Duodenal mucosa (tissue), 2 donors: ENCODE measurements at regions not wholly inside any gene's neighbourhood (a gene's known extent, or its start where the extent isn't known, plus 50 kb on each side); places are given as distances from the start of the nearest gene placed in this dataset.

Source experiments
- H3K27ac ChIP-seq: one replicate; pipeline ENCODE4 v1.7.0; 2013; ENCODE audit warnings: low read depth, low read length
- H3K27me3 ChIP-seq, 2 donors: one replicate each; pipeline ENCODE4 v1.7.0; 2013; ENCODE audit warnings: low read length in 2 of 2, control low read depth in 1 of 2; ENCODE audit not compliant: insufficient read depth in 2 of 2, control insufficient read depth in 1 of 2
- H3K36me3 ChIP-seq, 2 donors: one replicate each; pipeline ENCODE4 v1.7.0; 2013; ENCODE audit warnings: low read length in 2 of 2, control low read depth in 1 of 2; ENCODE audit not compliant: insufficient read depth in 2 of 2, control insufficient read depth in 1 of 2
- H3K4me1 ChIP-seq, 2 donors: one replicate each; pipeline ENCODE4 v1.7.0; 2013; ENCODE audit warnings: low read length in 2 of 2, control low read depth in 1 of 2; ENCODE audit not compliant: insufficient read depth in 2 of 2, control insufficient read depth in 1 of 2
- H3K4me3 ChIP-seq, 2 donors: one replicate each; pipeline ENCODE4 v1.7.0; 2013; ENCODE audit warnings: low read length in 2 of 2, low read depth in 1 of 2
- H3K9ac ChIP-seq, 2 donors: one replicate each; pipeline ENCODE4 v1.7.0; 2013; ENCODE audit warnings: low read length in 2 of 2, low read depth in 1 of 2
- H3K9me3 ChIP-seq, 2 donors: one replicate each; pipeline ENCODE4 v1.7.0; 2013; ENCODE audit warnings: low read length in 2 of 2, control low read depth in 1 of 2; ENCODE audit not compliant: control insufficient read depth in 1 of 2

DNA sequence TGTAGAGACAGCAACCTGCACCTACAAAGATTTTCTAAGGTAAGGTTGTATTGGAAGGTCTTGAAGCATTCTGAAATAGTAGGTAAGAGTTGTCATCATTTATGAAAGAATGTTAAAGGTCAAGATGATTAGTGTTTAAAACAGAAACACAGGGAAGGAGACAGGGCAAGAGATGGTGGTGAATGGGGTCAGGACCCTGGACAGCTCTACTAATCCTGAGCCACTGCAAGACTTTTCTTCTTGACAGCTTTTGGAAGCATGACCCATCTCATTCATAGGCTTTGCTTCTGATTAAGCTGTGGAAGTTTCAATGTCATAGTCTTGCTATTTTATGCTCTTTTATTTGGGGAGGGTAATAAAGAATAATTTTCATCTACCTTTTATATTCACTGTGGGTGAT, 75.5 kb upstream of the CAND1 start:
- H3K9me3 ChIP-seq = no peaks in the 10 kb centered on the region
- no peak overlapping the region for H3K27ac ChIP-seq
- no peaks in the 10 kb centered on the region for H3K27me3 ChIP-seq
- H3K9ac ChIP-seq = no peak overlapping the region
- no peak overlapping the region for H3K4me3 ChIP-seq
- no peaks in the 10 kb centered on the region for H3K4me1 ChIP-seq
- H3K36me3 ChIP-seq = no peaks in the 10 kb centered on the region

DNA sequence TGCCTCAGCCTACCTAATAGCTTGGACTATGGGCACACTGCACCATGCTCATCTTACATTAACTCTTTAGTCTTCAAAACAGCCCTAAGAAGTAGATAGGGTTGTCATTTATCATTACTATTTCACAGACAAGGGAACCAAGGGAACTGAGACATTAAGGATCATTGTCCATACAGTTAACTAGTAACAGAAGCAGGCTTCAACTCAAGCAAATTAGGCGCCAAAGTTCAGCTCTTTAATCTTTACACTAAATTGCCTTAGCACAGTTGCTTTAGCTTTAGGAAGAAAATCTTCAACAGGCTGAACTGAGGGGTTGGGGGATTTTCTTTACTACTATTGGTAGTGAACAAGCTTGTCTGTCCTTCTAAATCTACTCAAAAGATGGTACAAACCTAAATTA, 68.8 kb upstream of the CAND1 start:
- Histone ChIP-seq H3K27ac (no peak overlapping the region), H3K36me3 (no peaks in the 10 kb centered on the region)

DNA sequence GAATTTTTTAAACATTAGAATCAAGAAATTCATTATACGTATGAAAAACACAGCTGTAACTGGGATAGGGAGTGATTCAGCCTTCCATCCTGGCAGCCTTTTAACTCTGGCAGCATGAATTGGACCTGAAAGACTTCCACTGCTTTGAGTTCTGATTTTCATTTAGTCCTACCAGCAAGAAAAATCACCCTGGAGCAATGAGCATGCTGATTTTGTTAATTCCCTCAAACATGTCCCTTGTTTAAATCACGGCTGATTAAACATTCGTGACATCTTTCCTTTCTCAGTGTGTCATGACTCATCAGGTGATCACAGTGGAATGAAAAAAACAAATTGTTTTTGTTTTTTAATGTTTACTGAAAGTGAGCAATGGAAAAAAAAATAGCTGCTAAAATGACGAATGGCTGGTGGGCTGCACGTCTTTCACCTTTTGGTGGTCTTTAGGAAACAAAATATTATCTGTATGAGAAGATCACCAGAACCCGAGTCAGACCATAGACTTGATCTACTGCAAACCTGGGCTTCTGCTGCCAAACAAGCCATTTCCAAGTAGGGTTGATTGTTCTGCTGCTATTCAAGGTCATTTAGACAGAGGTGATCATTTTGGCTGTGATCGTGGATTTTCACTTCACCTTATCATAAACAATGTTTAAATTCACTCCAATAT, 67.0 kb upstream of the CAND1 start:
- H3K4me3 ChIP-seq = no peak overlapping the region
- no peaks in the 10 kb centered on the region for H3K27me3 ChIP-seq
- no peaks in the 10 kb centered on the region for H3K9me3 ChIP-seq
- H3K9ac ChIP-seq = no peak overlapping the region
- H3K36me3 ChIP-seq = no peaks in the 10 kb centered on the region
- H3K4me1 ChIP-seq = no peaks in the 10 kb centered on the region
- H3K27ac ChIP-seq = no peak overlapping the region

More for the DNA sequence above, 68.8 kb upstream of the CAND1 start:
- no peaks in the 10 kb centered on the region for H3K9me3 ChIP-seq
- no peaks in the 10 kb centered on the region for H3K4me1 ChIP-seq
- no peak overlapping the region for H3K9ac ChIP-seq
- H3K27me3 ChIP-seq = no peaks in the 10 kb centered on the region
- H3K4me3 ChIP-seq = no peak overlapping the region

DNA sequence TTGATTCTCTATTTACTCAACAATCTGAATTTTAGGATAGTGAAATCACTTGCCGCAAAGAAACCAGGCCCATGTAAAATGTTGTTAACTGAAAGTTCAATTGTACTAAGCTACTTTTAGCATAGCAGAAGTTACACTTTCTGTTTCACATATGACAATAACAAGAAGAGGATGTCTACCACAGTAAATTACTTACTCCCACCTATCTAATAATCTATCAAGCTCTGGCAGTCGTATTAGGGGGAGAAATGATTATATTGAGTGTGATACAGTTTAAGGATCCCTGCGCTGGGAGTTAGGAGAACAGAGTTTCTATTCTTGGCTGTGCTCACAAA, 66.5 kb upstream of the CAND1 start:
- H3K36me3 ChIP-seq = no peaks in the 10 kb centered on the region
- H3K27me3 ChIP-seq = no peaks in the 10 kb centered on the region
- H3K9me3 ChIP-seq = no peaks in the 10 kb centered on the region
- no peaks in the 10 kb centered on the region for H3K4me1 ChIP-seq
- H3K9ac ChIP-seq = no peak overlapping the region
- no peak overlapping the region for H3K27ac ChIP-seq
- H3K4me3 ChIP-seq = no peak overlapping the region

DNA sequence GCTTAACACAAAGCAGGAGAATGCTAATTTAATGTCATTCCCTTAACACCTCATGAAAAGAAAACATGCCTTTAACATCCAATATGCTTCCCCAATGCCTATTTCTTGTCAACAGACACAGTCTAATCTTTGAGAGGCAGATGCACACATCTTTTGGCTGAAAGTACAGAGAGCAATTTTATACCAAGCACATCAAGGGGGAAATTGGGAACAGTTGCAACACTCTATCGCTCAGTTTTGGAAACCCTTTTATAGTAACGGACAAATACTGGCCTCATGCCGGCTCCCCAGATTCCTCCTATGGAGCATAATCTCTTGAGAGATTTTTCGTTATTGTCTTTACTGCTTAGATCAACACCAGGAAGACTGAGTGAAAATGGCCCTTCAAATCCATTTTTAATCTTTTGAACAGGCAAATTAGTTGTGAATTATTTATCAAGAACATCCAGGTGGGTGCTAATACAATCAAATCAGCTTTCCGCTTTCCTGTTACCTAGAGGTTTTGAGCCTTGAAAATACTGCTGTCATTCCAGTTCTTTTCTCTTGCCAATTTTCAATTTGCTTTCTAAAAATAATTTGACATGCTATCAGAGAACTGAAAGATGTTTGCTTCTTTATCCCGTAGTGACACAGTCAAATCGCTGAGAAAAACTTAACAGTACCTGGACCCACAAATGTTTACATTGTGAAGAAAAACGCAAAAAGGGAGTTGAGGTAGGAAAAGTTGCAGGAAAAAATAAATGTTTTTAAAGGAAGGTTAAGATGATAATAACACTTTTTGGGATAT, 60.7 kb upstream of the CAND1 start:
- H3K36me3 ChIP-seq = no peaks in the 10 kb centered on the region
- no peaks in the 10 kb centered on the region for H3K9me3 ChIP-seq
- H3K4me1 ChIP-seq = no peaks in the 10 kb centered on the region
- no peak overlapping the region for H3K9ac ChIP-seq
- no peak overlapping the region for H3K27ac ChIP-seq
- H3K27me3 ChIP-seq = no peaks in the 10 kb centered on the region
- no peak overlapping the region for H3K4me3 ChIP-seq

DNA sequence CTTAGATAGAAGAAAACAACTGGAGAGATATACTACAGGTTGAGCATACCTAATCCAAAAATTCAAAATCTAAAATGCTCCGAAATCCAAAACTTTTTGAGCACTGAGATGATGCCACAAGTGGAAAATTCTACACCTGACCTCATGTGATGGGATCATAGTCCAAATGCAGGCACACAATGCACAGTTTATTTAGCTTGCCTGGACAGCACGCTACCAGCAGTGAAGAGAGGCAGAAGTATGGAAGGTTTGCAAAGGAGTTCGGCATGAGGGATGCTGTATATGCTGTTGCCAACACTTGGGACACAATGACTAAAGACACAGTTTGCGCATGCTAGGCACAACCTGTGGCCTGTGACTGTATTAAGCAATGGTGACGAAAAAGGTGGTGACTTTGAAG, 58.1 kb upstream of the CAND1 start:
- H3K4me1 ChIP-seq = no peaks in the 10 kb centered on the region
- no peak overlapping the region for H3K4me3 ChIP-seq
- H3K27me3 ChIP-seq = no peaks in the 10 kb centered on the region
- no peak overlapping the region for H3K27ac ChIP-seq
- no peaks in the 10 kb centered on the region for H3K9me3 ChIP-seq
- no peaks in the 10 kb centered on the region for H3K36me3 ChIP-seq
- H3K9ac ChIP-seq = no peak overlapping the region

DNA sequence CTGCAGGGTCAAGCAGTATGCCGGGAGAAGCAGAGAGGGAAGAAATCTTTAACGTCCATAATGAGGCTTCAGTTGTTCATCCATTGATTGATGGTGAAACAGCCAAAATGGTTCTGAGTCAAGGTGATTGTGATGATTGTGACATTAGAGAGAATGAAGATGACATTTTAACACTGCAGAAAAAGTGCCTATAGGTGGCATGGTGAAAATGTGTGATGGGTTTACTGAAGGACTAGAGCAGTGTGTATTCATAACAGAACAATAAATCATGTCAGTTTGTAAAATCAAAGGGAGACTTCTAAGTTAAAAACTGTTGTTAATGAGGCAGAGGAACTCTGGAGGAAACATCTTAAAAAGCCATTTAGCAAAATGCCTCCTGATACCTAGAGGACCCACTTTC, 57.7 kb upstream of the CAND1 start:
- Histone ChIP-seq H3K36me3 (no peaks in the 10 kb centered on the region), H3K4me1 (no peaks in the 10 kb centered on the region), H3K27ac (no peak overlapping the region), H3K27me3 (no peaks in the 10 kb centered on the region), H3K9me3 (no peaks in the 10 kb centered on the region), H3K4me3 (no peak overlapping the region), H3K9ac (no peak overlapping the region)

DNA sequence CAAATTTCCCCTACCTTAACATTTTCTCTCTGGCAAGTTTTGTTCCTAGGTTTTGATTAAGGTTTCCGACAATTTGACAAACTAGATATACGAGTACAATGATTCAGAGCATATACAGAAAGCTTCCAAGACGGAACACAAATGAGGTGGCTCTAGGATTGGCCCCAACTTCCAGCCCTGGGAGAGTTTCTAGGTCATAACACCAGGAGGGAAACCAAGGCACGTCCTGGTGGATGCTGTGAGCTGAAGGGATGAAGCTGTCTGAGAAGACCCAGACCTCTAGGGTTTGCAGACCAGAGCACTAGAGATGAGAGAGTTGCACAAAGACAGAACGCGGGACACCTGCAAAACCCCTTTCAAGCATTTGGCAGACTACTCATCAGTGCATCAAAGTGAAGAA, 51.5 kb upstream of the CAND1 start:
- Histone ChIP-seq H3K9me3 (no peaks in the 10 kb centered on the region), H3K27ac (no peak overlapping the region), H3K36me3 (no peaks in the 10 kb centered on the region), H3K4me3 (no peak overlapping the region), H3K4me1 (no peaks in the 10 kb centered on the region), H3K9ac (no peak overlapping the region), H3K27me3 (peaks cover 0 to 3% of the 10 kb centered on the region in 2 donors)
